ENCODE measurements at regions not wholly inside any gene's neighbourhood (a gene's known extent, or its start where the extent isn't known, plus 50 kb on each side); places are given as distances from the start of the nearest gene placed in this dataset.

DNA sequence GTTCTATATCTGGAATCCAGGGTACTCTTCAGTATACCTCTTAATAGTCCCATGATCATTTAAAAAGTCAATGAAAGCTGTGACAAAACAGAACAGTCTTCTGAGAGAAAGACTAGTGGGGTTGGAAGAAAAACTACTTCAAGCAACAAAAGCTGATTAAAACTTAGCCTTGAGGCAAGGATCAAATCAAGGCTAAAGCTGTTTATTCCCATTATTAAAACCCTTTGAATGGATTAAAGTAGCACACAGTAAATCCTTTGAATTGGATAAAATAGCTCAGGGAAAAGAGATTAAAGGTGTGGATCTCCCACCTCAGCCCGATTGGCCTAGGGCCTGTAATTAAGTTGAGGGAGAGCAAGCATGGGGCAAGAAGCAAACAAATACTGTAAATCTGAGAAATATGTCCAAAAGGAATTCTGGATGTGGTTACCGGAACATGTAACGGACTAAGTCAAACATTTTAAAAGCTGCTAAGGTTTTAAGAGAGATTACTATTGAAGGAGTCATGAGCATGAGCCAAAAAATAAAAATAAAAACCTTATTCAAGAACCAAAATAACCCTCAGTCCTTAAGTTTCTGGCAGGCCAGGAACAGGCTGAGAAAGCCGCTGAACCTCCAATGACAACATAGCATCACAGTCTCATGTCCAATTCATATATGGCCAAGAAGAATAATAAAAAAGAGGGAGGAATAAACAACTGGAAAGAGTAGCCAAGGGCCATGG lies 257.3 kb upstream of the NEIL3 start:
- no peak for DNase-seq

GRCh38 chr4:177057186-177057585 lies 252.5 kb upstream of the NEIL3 start:
- DNase-seq = no peak

GRCh38 chr4:177064116-177064515 lies 245.6 kb upstream of the NEIL3 start:
- no peak for DNase-seq

- no peak for DNase-seq
Observed at GRCh38 chr4:177064729-177065394, 244.8 kb upstream of the NEIL3 start.

- DNase-seq = no peak
Observed at GRCh38 chr4:177066746-177067145, 242.9 kb upstream of the NEIL3 start.

DNA sequence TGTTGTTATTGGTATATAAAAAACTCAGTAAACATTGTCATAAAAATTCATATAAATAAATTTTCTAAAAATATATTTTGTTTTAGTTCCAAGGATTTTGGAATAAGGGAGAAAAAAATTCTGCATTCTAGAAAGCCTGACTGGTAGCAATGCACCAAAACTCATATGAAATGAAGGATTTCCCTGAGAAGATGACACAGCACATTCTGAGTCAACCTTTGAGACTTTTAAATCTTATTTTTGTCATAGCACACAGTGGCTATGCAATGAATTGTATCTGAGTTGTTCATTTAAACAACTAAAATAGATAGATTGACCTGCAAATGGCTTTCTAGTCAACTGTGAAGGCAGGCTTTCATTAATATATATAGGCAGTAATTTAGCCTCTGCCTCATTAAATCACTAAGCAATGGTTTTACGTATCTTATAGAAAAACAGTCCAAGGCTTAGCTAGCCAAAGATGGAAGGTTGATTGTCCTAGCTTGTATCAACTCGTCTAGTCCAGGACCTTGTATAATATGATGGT lies 239.1 kb upstream of the NEIL3 start:
- DNase-seq = no peak

- no peak for DNase-seq
Observed at GRCh38 chr4:177077095-177077971, 232.3 kb upstream of the NEIL3 start.

DNA sequence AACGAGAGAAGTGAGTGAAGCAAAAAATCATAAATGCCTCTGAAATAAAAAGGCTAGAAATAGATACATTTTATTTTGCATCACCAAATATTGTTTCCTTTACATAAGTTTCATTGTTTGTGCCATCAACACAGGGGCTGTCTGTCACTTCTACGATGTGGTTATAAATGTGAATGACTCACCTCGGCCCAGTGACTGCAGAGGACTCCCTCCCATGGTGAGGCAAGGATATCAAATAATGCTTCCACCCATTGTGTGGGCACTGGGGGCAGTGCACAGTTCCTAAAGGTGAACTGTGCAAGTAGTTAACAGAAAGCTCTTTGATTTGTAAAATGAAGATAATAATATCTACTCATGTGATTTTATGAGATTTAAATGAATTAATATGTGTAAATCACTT lies 230.3 kb upstream of the NEIL3 start:
- DNase-seq = no peak

DNA sequence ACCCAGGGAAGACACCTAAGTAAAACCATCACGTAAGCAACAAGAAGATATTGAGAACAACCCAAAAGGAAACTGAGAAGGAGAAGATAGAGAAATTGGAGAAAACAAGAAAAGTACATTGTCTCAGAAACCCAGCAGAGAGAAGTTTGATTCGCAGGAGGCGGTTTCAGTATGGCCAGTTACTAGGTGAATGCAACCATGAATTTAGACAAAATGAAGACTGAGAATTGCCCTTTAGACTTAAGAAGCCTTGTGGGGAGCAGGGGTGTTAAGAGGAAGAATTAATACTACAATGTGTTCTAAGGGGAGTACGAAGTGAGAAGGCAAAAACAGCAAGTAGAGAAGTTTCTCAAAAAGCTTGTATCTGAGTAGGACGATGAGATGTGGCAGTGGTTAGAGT lies 229.3 kb upstream of the NEIL3 start:
- DNase-seq = no peak

DNA sequence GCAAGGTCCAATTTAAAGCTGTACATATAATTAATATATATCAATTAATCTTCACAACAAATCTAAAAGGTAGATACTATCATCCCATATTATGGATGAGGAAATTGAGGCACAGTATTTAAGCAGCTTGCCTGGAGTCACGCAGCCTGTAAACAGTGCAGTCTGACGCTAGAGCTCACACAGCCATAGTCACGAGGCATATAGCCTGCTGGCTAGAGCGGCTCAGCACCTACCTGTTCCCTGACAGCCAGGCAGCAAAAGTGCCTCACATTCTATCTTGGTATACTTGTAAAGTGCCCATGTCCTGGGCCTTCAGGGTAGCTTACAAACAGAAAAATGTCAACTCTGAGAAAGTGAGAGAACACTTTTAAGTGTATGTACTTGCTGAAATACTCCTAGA lies 222.6 kb upstream of the NEIL3 start:
- DNase-seq = no peak

DNA sequence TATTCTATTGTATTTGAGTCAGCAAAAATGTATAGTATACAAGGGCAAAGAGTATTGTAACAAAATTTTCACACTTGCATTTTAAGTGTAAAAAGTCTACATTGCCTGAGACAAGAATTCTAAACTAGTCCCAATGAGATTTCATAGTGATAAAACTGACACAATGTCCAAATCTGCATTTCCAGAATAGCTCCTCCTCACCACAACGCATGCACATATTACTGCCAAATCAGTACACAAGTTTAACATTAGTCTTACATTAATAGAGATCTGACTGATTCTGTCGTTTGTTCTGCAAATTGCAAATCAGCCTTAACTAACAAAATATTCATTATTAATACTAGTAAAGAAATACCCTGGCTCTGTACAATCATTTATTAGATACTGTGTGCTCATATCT lies 222.2 kb upstream of the NEIL3 start:
- no peak for DNase-seq

DNA sequence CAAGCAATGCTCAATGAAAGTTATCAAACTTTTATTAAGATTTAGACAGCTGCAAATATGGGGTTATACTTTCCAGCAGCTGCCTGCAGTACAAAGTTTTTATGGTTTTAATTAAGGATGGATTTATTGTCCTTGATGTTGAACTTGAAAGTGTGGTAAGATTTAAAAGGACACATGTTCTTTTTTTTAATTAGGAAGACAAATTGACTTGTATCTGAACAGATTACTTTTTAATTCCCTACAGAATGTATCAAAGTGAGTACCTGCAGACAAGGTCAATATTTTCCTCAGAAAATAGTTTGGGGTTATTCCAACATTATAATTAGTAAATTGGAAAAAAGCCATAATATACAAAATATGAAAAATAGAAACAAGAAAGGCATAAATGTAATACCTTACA lies 218.2 kb upstream of the NEIL3 start:
- no peak for DNase-seq

- no peak for DNase-seq
Observed at GRCh38 chr4:177092807-177093206, 216.9 kb upstream of the NEIL3 start.

DNA sequence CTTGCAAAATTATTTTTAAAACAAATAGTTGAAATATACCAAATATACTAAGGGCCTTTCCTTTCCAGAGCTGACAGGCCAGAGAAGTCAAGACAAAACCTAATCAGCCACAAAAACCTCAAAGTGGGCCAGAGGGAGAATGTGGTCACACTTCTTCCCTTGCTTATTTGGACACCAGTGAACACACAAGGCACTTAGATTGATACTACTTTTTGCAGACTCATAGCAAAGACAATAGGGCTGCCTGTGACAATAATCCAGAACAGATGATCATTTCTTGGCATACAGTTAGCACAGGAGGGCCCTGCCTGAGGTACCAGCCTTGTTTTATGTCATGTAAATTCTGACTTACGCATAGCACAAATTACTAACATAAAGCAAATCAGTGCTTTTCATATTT lies 215.7 kb upstream of the NEIL3 start:
- DNase-seq = no peak

- DNase-seq = no peak
Observed at GRCh38 chr4:177097291-177097690, 212.4 kb upstream of the NEIL3 start.

DNA sequence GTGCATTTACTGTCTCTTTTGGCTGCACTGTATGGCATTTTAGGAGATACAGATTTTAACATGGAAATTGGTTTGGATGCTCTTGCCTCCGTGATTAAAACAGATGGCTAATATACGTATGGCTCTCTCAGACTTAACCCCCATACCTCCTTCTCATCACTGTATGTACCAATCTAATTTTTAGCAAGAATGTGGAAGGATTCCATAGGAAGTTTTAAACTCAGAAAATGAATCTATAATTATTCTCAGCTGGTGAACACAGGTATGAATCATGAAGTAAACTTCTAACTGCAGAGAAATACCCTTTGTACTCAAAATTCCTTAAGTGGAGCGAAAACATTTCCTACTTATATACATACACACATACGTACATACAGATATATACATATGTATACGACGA lies 210.5 kb upstream of the NEIL3 start:
- DNase-seq = no peak

DNA sequence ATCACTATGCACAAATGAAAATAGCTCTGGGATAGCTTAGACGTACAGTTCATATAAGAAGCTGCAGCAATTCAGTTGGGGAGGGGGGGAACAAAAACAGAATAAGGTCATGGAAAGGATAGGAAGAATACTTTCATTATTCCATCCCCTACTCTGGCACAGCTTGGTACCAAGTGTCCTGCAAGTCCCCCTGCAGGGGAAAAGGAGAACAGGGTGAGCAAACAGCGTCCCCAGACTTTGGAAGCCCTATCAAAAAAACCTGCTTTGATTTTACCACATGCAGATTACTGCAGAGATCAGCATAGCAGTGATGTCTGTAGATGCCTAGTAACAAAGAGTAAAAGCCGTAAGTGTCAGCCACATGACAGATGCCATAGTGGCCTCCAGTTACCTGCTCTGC lies 209.4 kb upstream of the NEIL3 start:
- no peak for DNase-seq

- DNase-seq = no peak
Observed at GRCh38 chr4:177103619-177104018, 206.1 kb upstream of the NEIL3 start.

DNA sequence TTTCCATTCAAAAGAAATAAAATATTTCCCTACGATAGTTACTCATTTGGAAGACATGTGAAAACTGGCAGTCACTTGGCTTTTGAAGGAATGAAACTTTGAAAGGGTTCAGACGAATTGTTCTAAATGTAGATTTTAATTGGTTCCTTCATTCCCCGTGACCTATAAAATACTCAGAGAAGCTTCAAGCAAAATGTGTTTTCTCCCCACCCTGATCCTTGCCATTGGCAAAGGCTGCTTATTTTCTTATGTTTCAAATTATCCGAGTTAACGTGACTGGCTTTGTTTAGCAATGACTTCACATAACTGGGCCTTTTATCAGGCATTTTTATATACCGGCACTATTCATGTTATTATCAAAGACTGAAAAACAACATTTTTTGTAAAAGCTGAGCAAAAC lies 204.1 kb upstream of the NEIL3 start:
- DNase-seq = no peak

- no peak for DNase-seq
Observed at GRCh38 chr4:177107288-177107921, 202.3 kb upstream of the NEIL3 start.

- DNase-seq = no peak
Observed at GRCh38 chr4:177108708-177109107, 201.0 kb upstream of the NEIL3 start.

- no peak for DNase-seq
Observed at GRCh38 chr4:177109769-177110168, 199.9 kb upstream of the NEIL3 start.

DNA sequence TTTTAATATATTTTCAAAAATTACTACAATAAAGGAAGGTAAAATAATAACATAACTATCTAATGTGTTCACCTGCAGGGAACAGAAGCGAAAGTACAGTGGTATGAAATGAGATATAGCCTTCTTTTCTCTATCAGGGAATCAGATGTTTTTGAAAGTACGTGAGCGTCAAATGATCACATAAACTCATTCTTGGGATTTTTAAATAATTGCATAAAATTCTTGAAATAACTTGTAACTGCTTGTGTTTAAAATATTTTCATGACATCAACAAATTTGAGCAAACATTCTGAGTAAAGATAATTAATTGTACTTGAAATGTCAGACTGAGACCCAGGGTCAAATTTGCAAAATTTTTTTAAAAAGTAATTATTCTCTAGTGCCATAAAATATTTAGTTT lies 193.5 kb upstream of the NEIL3 start:
- no peak for DNase-seq
